GM19452 (cell line): ENCODE measurements at regions not wholly inside any gene's neighbourhood (a gene's known extent, or its start where the extent isn't known, plus 50 kb on each side); places are given as distances from the start of the nearest gene placed in this dataset.
"Not testable (repeated sequence)": the region's sequence is repeated elsewhere in the genome, so short reads cannot be mapped to it uniquely, and the experiment has no call there.

ENCODE experiments used
- ATAC-seq: cut with Tn5 transposase; IDR thresholded peaks from one replicate; pipeline ENCODE4 v1.9.1; 2021; ENCODE audit not compliant: unreplicated experiment

GRCh38 chr2:15750822-15751329 lies 159.2 kb downstream of the DDX1 start:
- ATAC-seq: no peak

GRCh38 chr2:15751477-15751876 lies 159.8 kb downstream of the DDX1 start:
- no peak for ATAC-seq

GRCh38 chr2:15752552-15753232 lies 161.0 kb downstream of the DDX1 start:
- no peak for ATAC-seq

- ATAC-seq: no peak
Observed at GRCh38 chr2:15753233-15753798, 161.6 kb downstream of the DDX1 start.

GRCh38 chr2:15753811-15754702 lies 162.4 kb downstream of the DDX1 start:
- ATAC-seq: no peak

- ATAC-seq: no peak
Observed at GRCh38 chr2:15754703-15755099, 163.0 kb downstream of the DDX1 start.

- no peak for ATAC-seq
Observed at GRCh38 chr2:15755528-15755927, 163.9 kb downstream of the DDX1 start.

GRCh38 chr2:15756011-15756550 lies 164.4 kb downstream of the DDX1 start:
- no peak for ATAC-seq

- no peak for ATAC-seq
Observed at GRCh38 chr2:15756882-15757819, 165.5 kb downstream of the DDX1 start.

GRCh38 chr2:15757820-15758586 lies 166.3 kb downstream of the DDX1 start:
- no peak for ATAC-seq

- no peak for ATAC-seq
Observed at GRCh38 chr2:15758848-15759247, 167.2 kb downstream of the DDX1 start.

- no peak for ATAC-seq
Observed at GRCh38 chr2:15759385-15759784, 167.7 kb downstream of the DDX1 start.

- not testable (repeated sequence) for ATAC-seq
Observed at GRCh38 chr2:15759791-15760190, 168.1 kb downstream of the DDX1 start.

GRCh38 chr2:15760232-15760910 lies 168.7 kb downstream of the DDX1 start:
- ATAC-seq: no peak

- no peak for ATAC-seq
Observed at GRCh38 chr2:15761056-15761455, 169.4 kb downstream of the DDX1 start.

- ATAC-seq: no peak
Observed at GRCh38 chr2:15761910-15762309, 170.2 kb downstream of the DDX1 start.

GRCh38 chr2:15762449-15762848 lies 170.8 kb downstream of the DDX1 start:
- no peak for ATAC-seq

GRCh38 chr2:15763106-15763821 lies 171.6 kb downstream of the DDX1 start:
- ATAC-seq: no peak
